HepG2 (cell line): ENCODE measurements at regions not wholly inside any gene's neighbourhood (a gene's known extent, or its start where the extent isn't known, plus 50 kb on each side); places are given as distances from the start of the nearest gene placed in this dataset.

ENCODE experiments used
- ATAC-seq: fragments of 200-7000 bp; cut with Tn5 transposase; 3 replicates; pipeline ENCODE4 v1.9.1; 2020; ENCODE audit warnings: mild to moderate bottlenecking, moderate library complexity
- BruUV-seq: library from RNA; stranded (reverse); fragments of 400-500 nt; replicated peaks from 2 replicates; lab custom pipeline; 2021; lab: Mats Ljungman, UMichigan
- CTCF ChIA-PET: fragments of 300-600 bp; formaldehyde crosslinking; extraction: SDS; loops from one replicate; lab custom pipeline; 2021; ENCODE audit warnings: low total read pairs, inconsistent platforms, low intra/inter-chr PET ratio; lab: Yijun Ruan, JAX
- POLR2A ChIA-PET: fragments of 350-600 bp; sonication (Branson Sonifier 250); formaldehyde crosslinking; loops from one replicate; lab custom pipeline; 2020; ENCODE audit warnings: antibody characterized with exemption, inconsistent platforms; lab: Yijun Ruan, JAX
- DNase-seq: peaks from one replicate; pipeline ENCODE4 v3.0.0-alpha.2; 2015; ENCODE audit warnings: low spot score
- FAIRE-seq: peaks from 3 replicates; lab custom pipeline; 2011; peaks lifted over from hg19 to GRCh38; lab: Jason Lieb, UNC
- H2AFZ ChIP-seq: one replicate; pipeline ENCODE4 v1.6.1; 2011; ENCODE audit warnings: low read length, inconsistent platforms
- H3K27ac ChIP-seq: fragments of 300-600 bp; 3 replicates; pipeline ENCODE4 v1.8.0; 2011; ENCODE audit warnings: mixed run types, mild to moderate bottlenecking, mixed read lengths, low read length, inconsistent platforms; ENCODE audit not compliant: insufficient read depth; ENCODE audit errors: extremely low read length
- H3K27me3 ChIP-seq, 2 experiments: fragments of 200-600 bp in 1 of 2; 2 replicates in 1 of 2; 3 replicates in 1 of 2; pipeline versions ENCODE4 v1.6.0 to v1.8.0; 2011; ENCODE audit warnings: low read length in 2 of 2, mild to moderate bottlenecking in 2 of 2, moderate library complexity in 2 of 2, inconsistent platforms in 1 of 2; ENCODE audit not compliant: insufficient read depth in 2 of 2, control insufficient read depth in 1 of 2
- H3K36me3 ChIP-seq, 2 experiments: fragments of 200-600 bp in 1 of 2; replicated peaks in 1 of 2; 2 replicates in 1 of 2; 3 replicates in 1 of 2; pipeline versions ENCODE4 v1.5.1 to v1.8.0; 2011; ENCODE audit warnings: low read length in 2 of 2, inconsistent platforms in 1 of 2; ENCODE audit not compliant: insufficient read depth in 2 of 2, control insufficient read depth in 1 of 2
- H3K4me1 ChIP-seq: 2 replicates; pipeline ENCODE4 v1.5.1; 2012; ENCODE audit warnings: low read length, inconsistent platforms; ENCODE audit not compliant: insufficient read depth
- H3K4me2 ChIP-seq: 2 replicates; pipeline ENCODE4 v1.6.0; 2011; ENCODE audit warnings: low read depth, low read length, inconsistent platforms
- H3K4me3 ChIP-seq, 3 experiments: fragments of 200-600 bp in 1 of 3; sonication (generic), shearing (Covaris generic) in 1 of 3; replicated peaks in 1 of 3; 2 replicates each; pipeline ENCODE4 v1.5.1; 2011 to 2016; ENCODE audit warnings: low read length in 3 of 3, inconsistent platforms in 2 of 3, low read depth in 2 of 3, mild to moderate bottlenecking in 2 of 3, control low read depth in 1 of 3, mixed read lengths in 1 of 3; ENCODE audit not compliant: insufficient read depth in 1 of 3
- H3K79me2 ChIP-seq: one replicate; pipeline ENCODE4 v1.6.1; 2011; ENCODE audit warnings: low read length, inconsistent platforms; ENCODE audit not compliant: insufficient read depth
- H3K9ac ChIP-seq: 2 replicates; pipeline ENCODE4 v1.6.0; 2011; ENCODE audit warnings: mild to moderate bottlenecking, low read depth, low read length, inconsistent platforms; ENCODE audit not compliant: insufficient read depth
- H3K9me3 ChIP-seq: 2 replicates; pipeline ENCODE4 v1.5.1; 2012; ENCODE audit warnings: mild to moderate bottlenecking, low read length
- H4K20me1 ChIP-seq: 2 replicates; pipeline ENCODE4 v1.6.0; 2011; ENCODE audit warnings: inconsistent platforms, mild to moderate bottlenecking, low read length, moderate library complexity; ENCODE audit not compliant: insufficient read depth
- MAFK ChIP-seq, 2 experiments: IDR thresholded peaks in 1 of 2; conservative IDR thresholded peaks in 1 of 2; 2 replicates each; pipeline ENCODE4 v1.6.1; 2011; ENCODE audit warnings: improper control_type of control experiment in 2 of 2, low read length in 2 of 2
- NBN ChIP-seq: fragments of 450-650 bp; conservative IDR thresholded peaks from 2 replicates; pipeline ENCODE4 v1.6.1; 2017
- SOX13 ChIP-seq, 3 experiments: fragments of 450-650 bp in 1 of 3; sonication (generic) in 1 of 3; formaldehyde crosslinking in 1 of 3; IDR thresholded peaks in 2 of 3; conservative IDR thresholded peaks in 1 of 3; 2 replicates each; pipeline versions ENCODE4 v1.5.0 to v1.6.1; 2016 to 2020; ENCODE audit warnings: antibody characterized with exemption in 1 of 3, mild to moderate bottlenecking in 1 of 3, missing compliant biosample characterization in 1 of 3, missing genetic modification reagents in 1 of 3, moderate library complexity in 1 of 3
- ZNF121 ChIP-seq: sonication (generic); formaldehyde crosslinking; IDR thresholded peaks from 2 replicates; pipeline ENCODE4 v1.5.0; 2020; ENCODE audit warnings: mild to moderate bottlenecking, missing genetic modification reagents
- ZNF841 ChIP-seq: sonication (generic); formaldehyde crosslinking; IDR thresholded peaks from 2 replicates; pipeline ENCODE4 v1.8.1; 2023; ENCODE audit warnings: missing genetic modification reagents, borderline replicate concordance
- ZZZ3 ChIP-seq: sonication (generic); formaldehyde crosslinking; IDR thresholded peaks from 2 replicates; pipeline ENCODE4 v1.4.0; 2020; ENCODE audit warnings: missing genetic modification reagents, mild to moderate bottlenecking, borderline replicate concordance
- WGBS: methylation state at CpG from one replicate; pipeline ENCODE4 v1.1.6; 2017; ENCODE audit warnings: low lambda C conversion rate; 5-methylcytosine and 5-hydroxymethylcytosine counted together
- in situ Hi-C: cut with HindIII; loops from 2 replicates; pipeline ENCODE4 v1.10.0; 2017; ENCODE audit warnings: low pct_unique_long_range_greater_than_20kb; ENCODE audit not compliant: extremely low pct_ligation_motif_present
- intact Hi-C: fragments of 100-400 bp; cut with micrococcal nuclease; formaldehyde crosslinking; loops from one replicate; pipeline ENCODE4 v1.10.0; 2022; ENCODE audit not compliant: unreplicated experiment
- TF ChIP-seq, protein P1 (sequence below): sonication (generic); formaldehyde crosslinking; IDR thresholded peaks from 2 replicates; pipeline ENCODE4 v1.9.0; 2022; ENCODE audit warnings: missing genetic modification reagents, mild to moderate bottlenecking, borderline replicate concordance
- TF ChIP-seq, protein P2 (sequence below): IDR thresholded peaks from 2 replicates; pipeline ENCODE4 v1.6.1; 2012; ENCODE audit warnings: low read length, improper control_type of control experiment
- TF ChIP-seq, protein P3 (sequence below): sonication (generic); formaldehyde crosslinking; IDR thresholded peaks from 2 replicates; pipeline ENCODE4 v1.5.0; 2020; ENCODE audit warnings: mild to moderate bottlenecking, missing genetic modification reagents

DNA sequence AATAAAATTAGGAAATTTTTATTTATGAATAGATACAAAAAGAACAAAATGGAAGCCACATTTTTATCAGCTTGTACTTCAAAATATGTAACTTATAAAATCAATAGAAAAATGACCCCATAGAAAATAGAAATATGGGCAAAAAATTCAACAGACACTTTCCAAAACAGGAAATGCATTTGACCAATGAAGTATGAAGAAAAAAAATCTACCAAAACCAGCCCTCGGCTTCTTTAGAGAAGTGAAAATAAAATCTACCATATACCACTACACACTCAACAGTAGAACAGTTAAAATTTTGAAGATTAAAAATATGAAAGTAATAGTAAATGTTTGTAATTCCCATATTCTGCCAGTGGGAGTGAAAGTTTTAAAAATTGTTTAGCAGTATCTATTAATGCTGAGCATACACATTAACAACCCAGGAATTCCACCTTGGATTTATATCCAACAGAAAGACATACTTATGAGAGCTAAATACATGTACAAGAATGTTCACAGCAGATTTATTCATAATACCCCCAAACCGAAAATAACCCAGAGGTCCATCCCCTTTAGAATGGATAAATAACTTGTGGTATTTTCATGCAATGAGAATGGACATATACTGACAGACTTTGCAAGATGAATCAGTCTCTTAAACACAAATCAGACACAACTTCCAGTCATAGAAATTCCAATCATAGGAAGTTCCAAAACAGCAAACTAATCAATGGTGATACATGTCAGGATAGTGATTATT, 318.0 kb downstream of the FIGN start:
- H3K27ac ChIP-seq = no peak overlapping the region
- H3K4me1 ChIP-seq = no peaks in the 10 kb centered on the region
- ChIA-PET POLR2A (no interaction called here), CTCF (no interaction called here)
- peak in 1 of 2 experiments; percentile 31; a peak in 1 of 4 replicates for TF ChIP-seq MAFK (conservative IDR thresholded peaks at IDR 0.05 in 1 of 2, IDR thresholded peaks at IDR 0.05 in 1 of 2; ENCODE audit: low read length in 2 of 2)
- TF ChIP-seq ZZZ3 (CRISPR knock-in tag) = no peak
- no peak for TF ChIP-seq NBN
- ATAC-seq (no peak), DNase-seq (no peak), FAIRE-seq (no peak)
- no TSS peak for BruUV-seq
- no peak overlapping the region for H3K9ac ChIP-seq
- no peaks in the 10 kb centered on the region for H3K27me3 ChIP-seq
- in situ Hi-C loops = no loop called here
- no peak overlapping the region for H3K4me3 ChIP-seq
- H4K20me1 ChIP-seq = no peaks in the 10 kb centered on the region
- no peaks in the 10 kb centered on the region for H3K79me2 ChIP-seq
- WGBS = 0% methylated on average over 2 of the region's 2 CpGs
- H3K36me3 ChIP-seq = no peaks in the 10 kb centered on the region
- H3K9me3 ChIP-seq = no peaks in the 10 kb centered on the region
- H3K4me2 ChIP-seq = no peak overlapping the region
- no peak overlapping the region for H2AFZ ChIP-seq
- intact Hi-C loops = no loop called here

DNA sequence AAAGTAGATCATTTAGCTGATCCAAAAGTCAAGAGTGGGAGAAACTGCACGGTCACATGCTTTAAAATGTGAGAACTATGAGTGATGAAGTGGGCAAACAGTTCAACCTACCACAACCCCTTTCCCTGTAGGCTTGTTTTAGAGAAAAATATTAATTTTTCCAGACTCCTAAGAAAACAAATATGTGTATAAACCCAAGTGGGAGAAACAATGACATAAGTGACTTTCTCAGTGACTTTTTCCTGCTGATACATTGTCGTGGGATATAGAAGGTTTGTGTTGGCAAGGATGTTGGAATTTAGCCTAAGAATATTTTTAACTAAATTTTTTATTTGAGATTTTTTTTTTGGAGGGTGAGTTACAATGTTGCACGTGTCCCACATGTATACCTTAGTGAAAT, 321.7 kb downstream of the FIGN start:
- Histone ChIP-seq H3K79me2 (no peaks in the 10 kb centered on the region), H3K27me3 (no peaks in the 10 kb centered on the region), H3K36me3 (no peaks in the 10 kb centered on the region), H3K9me3 (no peaks in the 10 kb centered on the region), H3K4me3 (no peak overlapping the region), H2AFZ (no peak overlapping the region), H3K9ac (no peak overlapping the region), H3K27ac (no peak overlapping the region), H3K4me1 (no peaks in the 10 kb centered on the region), H4K20me1 (no peaks in the 10 kb centered on the region), H3K4me2 (no peak overlapping the region)
- ChIA-PET CTCF (no interaction called here), POLR2A (no interaction called here)
- ATAC-seq (no peak), FAIRE-seq (no peak), DNase-seq (no peak)
- 1% methylated on average over 3 of the region's 3 CpGs for whole genome bisulfite sequencing
- in situ Hi-C loops (no loop called here), intact Hi-C loops (no loop called here)
- no TSS peak for BruUV-seq
- TF ChIP-seq ZNF121 (no peak), SOX13 (IDR thresholded peaks at IDR 0.05) (no peak), SOX13 (CRISPR knock-in tag; conservative IDR thresholded peaks at IDR 0.05 in 1 of 2, IDR thresholded peaks at IDR 0.05 in 1 of 2) (no peak), ZNF841 (no peak)
- TF ChIP-seq, protein P1, sequence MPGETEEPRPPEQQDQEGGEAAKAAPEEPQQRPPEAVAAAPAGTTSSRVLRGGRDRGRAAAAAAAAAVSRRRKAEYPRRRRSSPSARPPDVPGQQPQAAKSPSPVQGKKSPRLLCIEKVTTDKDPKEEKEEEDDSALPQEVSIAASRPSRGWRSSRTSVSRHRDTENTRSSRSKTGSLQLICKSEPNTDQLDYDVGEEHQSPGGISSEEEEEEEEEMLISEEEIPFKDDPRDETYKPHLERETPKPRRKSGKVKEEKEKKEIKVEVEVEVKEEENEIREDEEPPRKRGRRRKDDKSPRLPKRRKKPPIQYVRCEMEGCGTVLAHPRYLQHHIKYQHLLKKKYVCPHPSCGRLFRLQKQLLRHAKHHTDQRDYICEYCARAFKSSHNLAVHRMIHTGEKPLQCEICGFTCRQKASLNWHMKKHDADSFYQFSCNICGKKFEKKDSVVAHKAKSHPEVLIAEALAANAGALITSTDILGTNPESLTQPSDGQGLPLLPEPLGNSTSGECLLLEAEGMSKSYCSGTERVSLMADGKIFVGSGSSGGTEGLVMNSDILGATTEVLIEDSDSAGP (CRISPR knock-in tag) = no peak
- TF ChIP-seq, protein P2, sequence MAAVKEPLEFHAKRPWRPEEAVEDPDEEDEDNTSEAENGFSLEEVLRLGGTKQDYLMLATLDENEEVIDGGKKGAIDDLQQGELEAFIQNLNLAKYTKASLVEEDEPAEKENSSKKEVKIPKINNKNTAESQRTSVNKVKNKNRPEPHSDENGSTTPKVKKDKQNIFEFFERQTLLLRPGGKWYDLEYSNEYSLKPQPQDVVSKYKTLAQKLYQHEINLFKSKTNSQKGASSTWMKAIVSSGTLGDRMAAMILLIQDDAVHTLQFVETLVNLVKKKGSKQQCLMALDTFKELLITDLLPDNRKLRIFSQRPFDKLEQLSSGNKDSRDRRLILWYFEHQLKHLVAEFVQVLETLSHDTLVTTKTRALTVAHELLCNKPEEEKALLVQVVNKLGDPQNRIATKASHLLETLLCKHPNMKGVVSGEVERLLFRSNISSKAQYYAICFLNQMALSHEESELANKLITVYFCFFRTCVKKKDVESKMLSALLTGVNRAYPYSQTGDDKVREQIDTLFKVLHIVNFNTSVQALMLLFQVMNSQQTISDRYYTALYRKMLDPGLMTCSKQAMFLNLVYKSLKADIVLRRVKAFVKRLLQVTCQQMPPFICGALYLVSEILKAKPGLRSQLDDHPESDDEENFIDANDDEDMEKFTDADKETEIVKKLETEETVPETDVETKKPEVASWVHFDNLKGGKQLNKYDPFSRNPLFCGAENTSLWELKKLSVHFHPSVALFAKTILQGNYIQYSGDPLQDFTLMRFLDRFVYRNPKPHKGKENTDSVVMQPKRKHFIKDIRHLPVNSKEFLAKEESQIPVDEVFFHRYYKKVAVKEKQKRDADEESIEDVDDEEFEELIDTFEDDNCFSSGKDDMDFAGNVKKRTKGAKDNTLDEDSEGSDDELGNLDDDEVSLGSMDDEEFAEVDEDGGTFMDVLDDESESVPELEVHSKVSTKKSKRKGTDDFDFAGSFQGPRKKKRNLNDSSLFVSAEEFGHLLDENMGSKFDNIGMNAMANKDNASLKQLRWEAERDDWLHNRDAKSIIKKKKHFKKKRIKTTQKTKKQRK = no peak
- TF ChIP-seq, protein P3, sequence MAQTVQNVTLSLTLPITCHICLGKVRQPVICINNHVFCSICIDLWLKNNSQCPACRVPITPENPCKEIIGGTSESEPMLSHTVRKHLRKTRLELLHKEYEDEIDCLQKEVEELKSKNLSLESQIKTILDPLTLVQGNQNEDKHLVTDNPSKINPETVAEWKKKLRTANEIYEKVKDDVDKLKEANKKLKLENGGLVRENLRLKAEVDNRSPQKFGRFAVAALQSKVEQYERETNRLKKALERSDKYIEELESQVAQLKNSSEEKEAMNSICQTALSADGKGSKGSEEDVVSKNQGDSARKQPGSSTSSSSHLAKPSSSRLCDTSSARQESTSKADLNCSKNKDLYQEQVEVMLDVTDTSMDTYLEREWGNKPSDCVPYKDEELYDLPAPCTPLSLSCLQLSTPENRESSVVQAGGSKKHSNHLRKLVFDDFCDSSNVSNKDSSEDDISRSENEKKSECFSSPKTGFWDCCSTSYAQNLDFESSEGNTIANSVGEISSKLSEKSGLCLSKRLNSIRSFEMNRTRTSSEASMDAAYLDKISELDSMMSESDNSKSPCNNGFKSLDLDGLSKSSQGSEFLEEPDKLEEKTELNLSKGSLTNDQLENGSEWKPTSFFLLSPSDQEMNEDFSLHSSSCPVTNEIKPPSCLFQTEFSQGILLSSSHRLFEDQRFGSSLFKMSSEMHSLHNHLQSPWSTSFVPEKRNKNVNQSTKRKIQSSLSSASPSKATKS (CRISPR knock-in tag) = no peak
